ENCODE measurements at regions not wholly inside any gene's neighbourhood (a gene's known extent, or its start where the extent isn't known, plus 50 kb on each side); places are given as distances from the start of the nearest gene placed in this dataset.

DNA sequence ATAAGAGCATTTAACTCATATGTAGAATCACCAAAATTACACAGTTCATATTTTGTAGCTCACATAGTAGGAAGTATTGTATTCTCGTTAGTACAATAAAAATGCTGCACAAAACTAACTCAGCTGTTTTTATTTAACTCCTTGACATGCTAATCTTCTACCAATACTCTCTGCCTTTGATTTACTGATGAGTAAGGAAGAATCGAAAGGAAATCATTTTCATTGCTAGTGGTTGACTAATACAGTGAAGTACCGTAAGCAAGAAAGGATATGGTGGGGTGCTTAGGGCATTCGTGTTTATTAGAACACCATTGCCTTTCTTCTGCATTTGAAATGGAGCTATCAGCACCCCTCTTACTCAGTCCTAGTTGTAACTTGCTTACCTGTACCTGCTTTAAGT, 1239.1 kb upstream of the TENM3 start:
- DNase-seq (ENCODE audit: low spot score) = no peak
- H3K27ac Mint-ChIP-seq (ENCODE audit: unreplicated experiment) = no peak overlapping the region
- H3K36me3 Mint-ChIP-seq (ENCODE audit: low read depth, unreplicated experiment) = no peaks in the 10 kb centered on the region
- H3K4me1 Mint-ChIP-seq (ENCODE audit: unreplicated experiment) = no peaks in the 10 kb centered on the region
- H3K4me3 Mint-ChIP-seq (ENCODE audit: unreplicated experiment) = no peak overlapping the region
- H3K27me3 Mint-ChIP-seq (ENCODE audit: unreplicated experiment) = no peaks in the 10 kb centered on the region
- H3K9me3 Mint-ChIP-seq (ENCODE audit: unreplicated experiment) = no peaks in the 10 kb centered on the region
- TF ChIP-seq, protein P1, sequence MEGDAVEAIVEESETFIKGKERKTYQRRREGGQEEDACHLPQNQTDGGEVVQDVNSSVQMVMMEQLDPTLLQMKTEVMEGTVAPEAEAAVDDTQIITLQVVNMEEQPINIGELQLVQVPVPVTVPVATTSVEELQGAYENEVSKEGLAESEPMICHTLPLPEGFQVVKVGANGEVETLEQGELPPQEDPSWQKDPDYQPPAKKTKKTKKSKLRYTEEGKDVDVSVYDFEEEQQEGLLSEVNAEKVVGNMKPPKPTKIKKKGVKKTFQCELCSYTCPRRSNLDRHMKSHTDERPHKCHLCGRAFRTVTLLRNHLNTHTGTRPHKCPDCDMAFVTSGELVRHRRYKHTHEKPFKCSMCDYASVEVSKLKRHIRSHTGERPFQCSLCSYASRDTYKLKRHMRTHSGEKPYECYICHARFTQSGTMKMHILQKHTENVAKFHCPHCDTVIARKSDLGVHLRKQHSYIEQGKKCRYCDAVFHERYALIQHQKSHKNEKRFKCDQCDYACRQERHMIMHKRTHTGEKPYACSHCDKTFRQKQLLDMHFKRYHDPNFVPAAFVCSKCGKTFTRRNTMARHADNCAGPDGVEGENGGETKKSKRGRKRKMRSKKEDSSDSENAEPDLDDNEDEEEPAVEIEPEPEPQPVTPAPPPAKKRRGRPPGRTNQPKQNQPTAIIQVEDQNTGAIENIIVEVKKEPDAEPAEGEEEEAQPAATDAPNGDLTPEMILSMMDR (IDR thresholded peaks at IDR 0.05; ENCODE audit: unreplicated experiment) = no peak

DNA sequence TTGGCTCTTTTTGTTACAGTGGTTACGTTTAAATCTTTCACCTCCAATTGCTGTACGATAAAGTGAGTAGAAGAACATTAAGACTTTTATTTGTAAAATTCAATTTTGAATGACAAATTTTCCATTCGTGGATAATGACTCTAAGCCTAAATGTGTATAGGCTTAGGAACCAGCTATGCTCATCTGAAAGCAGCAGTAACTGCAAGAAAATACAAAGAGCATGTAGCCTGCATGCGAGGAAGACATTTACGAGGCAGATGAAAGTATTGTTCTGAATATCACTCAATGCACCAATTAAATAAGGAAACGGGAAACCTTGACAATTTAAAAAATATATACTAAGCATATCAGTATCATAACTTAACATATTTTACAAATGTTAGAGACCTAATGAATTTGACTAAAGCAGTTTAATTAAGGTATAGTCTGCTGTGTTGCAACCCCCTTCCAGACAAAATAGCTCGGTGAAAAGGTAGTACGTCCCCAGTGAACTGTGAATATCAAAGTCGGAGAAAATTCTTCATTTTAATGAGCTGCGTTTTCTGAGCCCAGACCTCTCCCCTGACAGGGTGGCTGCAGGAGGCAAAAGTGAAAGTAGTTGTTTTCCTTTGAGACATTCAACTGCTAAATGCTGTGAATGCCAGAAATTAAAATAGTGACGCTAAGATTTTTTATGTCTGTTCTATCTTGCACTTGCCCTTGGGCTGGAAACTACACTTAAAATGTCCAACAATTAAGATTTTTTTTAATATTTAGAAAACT, 1236.5 kb upstream of the TENM3 start:
- DNase-seq (ENCODE audit: low spot score) = no peak
- Mint-ChIP-seq H3K9me3 (ENCODE audit: unreplicated experiment) (no peaks in the 10 kb centered on the region), H3K27me3 (ENCODE audit: unreplicated experiment) (peaks cover 2% of the 10 kb centered on the region), H3K36me3 (ENCODE audit: low read depth, unreplicated experiment) (no peaks in the 10 kb centered on the region), H3K27ac (ENCODE audit: unreplicated experiment) (no peak overlapping the region), H3K4me3 (ENCODE audit: unreplicated experiment) (no peak overlapping the region), H3K4me1 (ENCODE audit: unreplicated experiment) (no peaks in the 10 kb centered on the region)
- TF ChIP-seq, protein P1 (IDR thresholded peaks at IDR 0.05; ENCODE audit: unreplicated experiment) = no peak

DNA sequence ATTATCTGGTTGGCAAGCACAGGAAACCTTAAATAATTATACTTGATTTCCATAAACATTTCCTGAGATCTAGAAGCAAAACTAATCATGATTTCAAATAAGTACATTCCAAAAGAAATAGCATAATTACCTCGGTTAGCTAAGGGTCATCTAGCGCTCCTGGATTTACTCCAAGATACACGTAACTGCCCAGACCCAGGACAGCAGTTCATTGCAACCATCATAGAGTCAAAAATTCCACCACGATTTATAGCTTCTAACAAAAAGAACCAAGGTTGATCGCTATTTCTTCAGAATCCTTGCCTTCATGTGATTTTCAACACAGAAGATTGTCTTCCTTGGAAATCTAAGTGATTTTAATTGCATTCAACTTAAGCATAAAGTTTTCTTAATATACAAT, 1235.5 kb upstream of the TENM3 start:
- no peaks in the 10 kb centered on the region for H3K4me1 Mint-ChIP-seq (ENCODE audit: unreplicated experiment)
- H3K27ac Mint-ChIP-seq (ENCODE audit: unreplicated experiment) = no peak overlapping the region
- TF ChIP-seq, protein P1 (IDR thresholded peaks at IDR 0.05; ENCODE audit: unreplicated experiment) = no peak
- DNase-seq (ENCODE audit: low spot score) = no peak
- no peaks in the 10 kb centered on the region for H3K9me3 Mint-ChIP-seq (ENCODE audit: unreplicated experiment)
- H3K36me3 Mint-ChIP-seq (ENCODE audit: low read depth, unreplicated experiment) = no peaks in the 10 kb centered on the region
- peaks cover 2% of the 10 kb centered on the region for H3K27me3 Mint-ChIP-seq (ENCODE audit: unreplicated experiment)
- no peak overlapping the region for H3K4me3 Mint-ChIP-seq (ENCODE audit: unreplicated experiment)

DNA sequence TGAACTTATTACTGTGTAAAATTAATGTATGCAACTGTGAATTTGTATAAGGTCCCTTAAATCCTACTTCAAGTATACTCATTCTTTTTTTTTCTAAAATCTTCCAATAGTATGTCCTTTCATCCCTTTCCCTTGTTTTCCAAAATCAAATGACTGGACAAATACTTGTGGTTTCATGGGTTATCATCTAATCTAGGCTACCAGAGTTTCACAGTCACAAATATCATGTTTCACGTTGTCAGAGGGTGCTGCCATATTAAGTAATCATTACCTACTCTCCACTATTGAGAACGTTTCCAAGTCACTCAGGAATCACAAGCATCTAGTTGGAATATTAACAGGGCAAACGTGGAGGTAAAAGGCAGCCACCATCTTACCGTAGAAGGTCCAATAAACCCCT, 1235.0 kb upstream of the TENM3 start:
- TF ChIP-seq, protein P1 (IDR thresholded peaks at IDR 0.05; ENCODE audit: unreplicated experiment) = no peak
- Mint-ChIP-seq H3K27ac (ENCODE audit: unreplicated experiment) (no peak overlapping the region), H3K9me3 (ENCODE audit: unreplicated experiment) (no peaks in the 10 kb centered on the region), H3K4me3 (ENCODE audit: unreplicated experiment) (no peak overlapping the region), H3K27me3 (ENCODE audit: unreplicated experiment) (peaks cover 2% of the 10 kb centered on the region), H3K4me1 (ENCODE audit: unreplicated experiment) (no peaks in the 10 kb centered on the region), H3K36me3 (ENCODE audit: low read depth, unreplicated experiment) (no peaks in the 10 kb centered on the region)
- no peak for DNase-seq (ENCODE audit: low spot score)

DNA sequence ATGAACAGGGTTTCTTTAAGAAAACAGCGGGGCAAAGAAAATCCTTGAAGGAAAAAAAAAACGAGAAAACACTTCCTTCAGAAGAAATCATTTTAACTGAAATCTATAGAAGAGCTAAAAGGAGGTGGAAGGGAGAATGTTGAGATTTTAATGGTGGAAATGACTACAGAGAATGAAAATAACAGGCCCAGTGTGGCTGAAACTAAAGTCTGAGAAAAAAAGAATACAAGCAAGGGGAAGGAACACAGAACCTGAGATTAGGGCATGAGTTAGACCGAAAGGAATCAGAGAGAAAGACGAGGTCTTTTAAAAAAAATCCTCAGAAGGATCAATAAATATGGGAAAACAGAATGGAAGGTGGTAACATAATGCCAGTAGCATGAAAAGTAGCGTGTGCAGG, 1230.0 kb upstream of the TENM3 start:
- no peak for DNase-seq (ENCODE audit: low spot score)
- Mint-ChIP-seq H3K4me3 (ENCODE audit: unreplicated experiment) (no peak overlapping the region), H3K27ac (ENCODE audit: unreplicated experiment) (no peak overlapping the region), H3K9me3 (ENCODE audit: unreplicated experiment) (no peaks in the 10 kb centered on the region), H3K4me1 (ENCODE audit: unreplicated experiment) (no peaks in the 10 kb centered on the region), H3K36me3 (ENCODE audit: low read depth, unreplicated experiment) (no peaks in the 10 kb centered on the region), H3K27me3 (ENCODE audit: unreplicated experiment) (peaks cover 2% of the 10 kb centered on the region)
- TF ChIP-seq, protein P1 (IDR thresholded peaks at IDR 0.05; ENCODE audit: unreplicated experiment) = no peak

Measured in endothelial cell (in vitro differentiated cells).